Stimulated activated CD4-positive, alpha-beta T cell treated with anti-CD3 and anti-CD28 coated beads, Interleukin-15, amount 100 ng/mL, for 24 hours (primary cell): ENCODE measurements at regions not wholly inside any gene's neighbourhood (a gene's known extent, or its start where the extent isn't known, plus 50 kb on each side); places are given as distances from the start of the nearest gene placed in this dataset.

ENCODE experiments used
- DNase-seq: peaks from one replicate; pipeline ENCODE4 v3.0.0-alpha.2; 2020

GRCh38 chr15:77860071-77860691 is 217.3 kb downstream of the TBC1D2B start:
- no peak for DNase-seq

DNA sequence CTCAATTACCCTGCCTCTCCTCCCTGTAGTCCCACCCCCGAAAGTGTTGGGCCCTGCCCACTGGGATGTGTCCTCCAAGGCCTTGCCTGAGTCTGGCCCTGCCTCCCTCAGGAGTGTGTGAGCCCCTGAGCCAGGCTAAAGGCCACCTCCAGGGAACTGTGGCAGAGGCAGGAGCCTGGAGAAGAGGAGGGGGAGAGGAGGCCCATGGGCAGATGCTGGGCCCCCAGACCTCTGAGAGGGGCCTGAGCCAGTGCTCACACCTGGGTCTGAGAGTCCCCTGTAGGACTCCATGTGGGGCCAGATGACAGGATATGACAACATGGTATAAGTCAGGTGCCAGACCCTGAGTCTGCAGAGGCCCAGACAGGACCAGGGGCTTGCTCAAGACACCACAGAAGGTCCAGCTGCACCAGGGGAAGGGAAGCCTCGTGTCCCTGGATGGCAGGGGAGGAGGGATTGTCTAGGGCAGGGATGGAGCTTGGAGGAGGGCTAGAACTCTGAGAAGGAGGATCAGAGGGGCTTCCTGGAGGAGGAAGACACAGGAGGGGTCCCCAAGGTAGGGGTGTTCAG is 217.9 kb downstream of the TBC1D2B start:
- no peak for DNase-seq

GRCh38 chr15:77858792-77859490 is 218.6 kb downstream of the TBC1D2B start:
- DNase-seq = no peak

DNA sequence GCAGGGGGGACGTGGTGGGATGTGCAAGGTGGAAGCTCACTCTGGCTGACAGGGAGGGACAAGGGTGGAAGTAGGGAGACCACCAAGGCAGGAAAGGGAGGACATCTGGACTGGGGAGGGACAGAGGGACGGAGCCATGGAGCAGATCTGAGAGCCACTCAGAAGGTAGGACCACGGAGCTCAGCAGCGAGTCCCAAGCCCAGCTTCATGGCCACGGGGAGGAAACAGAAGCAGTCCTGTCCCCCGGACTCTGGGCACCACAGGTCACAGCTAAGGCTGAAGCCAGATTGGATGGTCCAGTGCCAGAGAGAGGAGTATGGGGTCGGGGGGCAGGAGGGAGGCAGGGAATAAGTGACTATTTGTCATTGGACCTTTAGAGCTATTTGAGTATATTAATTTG is 220.1 kb downstream of the TBC1D2B start:
- DNase-seq = no peak

DNA sequence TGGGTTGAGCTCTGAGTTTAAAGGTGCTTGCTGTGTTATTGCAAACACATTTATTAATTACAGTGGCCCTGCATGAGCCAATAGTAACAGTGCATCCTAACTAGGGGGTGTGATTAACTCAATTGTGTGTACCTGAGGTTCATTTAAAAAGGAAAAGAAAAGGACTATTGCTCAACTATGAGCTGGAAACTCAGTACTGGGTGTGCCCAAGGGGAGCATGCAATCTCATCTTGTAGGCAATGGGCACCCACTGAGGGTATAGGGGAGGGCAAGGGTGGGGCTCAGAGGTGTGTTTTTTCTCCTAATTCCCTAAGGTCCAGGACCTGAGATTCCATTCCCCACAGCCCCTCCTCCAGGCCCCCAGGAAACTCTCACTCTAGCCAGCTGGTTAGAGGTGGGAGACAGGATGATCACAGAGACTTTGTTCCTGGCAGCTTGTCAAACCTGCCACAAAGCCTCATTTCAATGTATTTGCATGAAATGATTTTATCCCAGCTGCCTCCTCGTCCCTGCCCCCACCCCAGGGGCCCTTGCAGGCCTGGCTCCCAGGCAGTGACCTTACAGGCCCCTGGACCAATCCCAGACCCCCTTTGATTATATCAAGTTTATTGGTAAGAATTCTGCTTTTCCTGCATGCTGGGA is 220.7 kb downstream of the TBC1D2B start:
- DNase-seq = no peak

DNA sequence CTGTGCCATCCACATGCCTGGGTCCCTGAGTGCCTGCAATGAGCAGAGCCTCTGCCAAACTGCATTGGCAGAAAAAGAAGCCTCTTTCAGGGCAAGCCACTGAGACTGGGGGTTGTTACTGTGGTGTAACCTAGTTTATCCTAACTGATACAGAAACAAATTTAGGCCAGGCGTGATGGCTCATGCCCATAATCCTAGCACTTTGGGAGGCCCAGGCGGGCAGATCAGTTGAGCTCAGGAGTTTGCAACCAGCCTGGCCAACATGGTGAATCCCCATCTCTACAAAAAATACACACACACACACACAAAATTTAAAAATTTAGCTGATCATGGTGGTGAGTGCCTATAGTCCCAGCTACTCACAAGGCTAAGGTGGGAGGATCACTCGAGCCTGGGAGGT is 221.6 kb downstream of the TBC1D2B start:
- no peak for DNase-seq

GRCh38 chr15:77854980-77855379 is 222.3 kb upstream of the LINGO1 start:
- no peak for DNase-seq

GRCh38 chr15:77853910-77854309 is 221.2 kb upstream of the LINGO1 start:
- DNase-seq = no peak

DNA sequence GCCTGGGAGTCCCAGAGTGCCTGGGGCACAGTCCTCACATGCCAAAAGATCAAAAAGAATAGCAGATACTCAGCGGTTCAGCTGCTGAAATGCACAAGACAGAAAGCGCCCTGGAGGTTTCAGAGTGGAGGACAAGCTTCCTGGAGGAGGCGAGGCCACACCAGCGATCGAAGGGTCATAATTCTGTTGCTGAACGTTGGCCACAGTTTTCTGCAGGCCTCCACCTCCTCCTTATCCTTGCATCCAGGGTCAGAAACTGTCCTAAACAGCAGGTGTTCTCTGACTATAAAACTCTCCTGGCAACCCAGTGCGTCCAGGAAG is 220.3 kb upstream of the LINGO1 start:
- DNase-seq = no peak

DNA sequence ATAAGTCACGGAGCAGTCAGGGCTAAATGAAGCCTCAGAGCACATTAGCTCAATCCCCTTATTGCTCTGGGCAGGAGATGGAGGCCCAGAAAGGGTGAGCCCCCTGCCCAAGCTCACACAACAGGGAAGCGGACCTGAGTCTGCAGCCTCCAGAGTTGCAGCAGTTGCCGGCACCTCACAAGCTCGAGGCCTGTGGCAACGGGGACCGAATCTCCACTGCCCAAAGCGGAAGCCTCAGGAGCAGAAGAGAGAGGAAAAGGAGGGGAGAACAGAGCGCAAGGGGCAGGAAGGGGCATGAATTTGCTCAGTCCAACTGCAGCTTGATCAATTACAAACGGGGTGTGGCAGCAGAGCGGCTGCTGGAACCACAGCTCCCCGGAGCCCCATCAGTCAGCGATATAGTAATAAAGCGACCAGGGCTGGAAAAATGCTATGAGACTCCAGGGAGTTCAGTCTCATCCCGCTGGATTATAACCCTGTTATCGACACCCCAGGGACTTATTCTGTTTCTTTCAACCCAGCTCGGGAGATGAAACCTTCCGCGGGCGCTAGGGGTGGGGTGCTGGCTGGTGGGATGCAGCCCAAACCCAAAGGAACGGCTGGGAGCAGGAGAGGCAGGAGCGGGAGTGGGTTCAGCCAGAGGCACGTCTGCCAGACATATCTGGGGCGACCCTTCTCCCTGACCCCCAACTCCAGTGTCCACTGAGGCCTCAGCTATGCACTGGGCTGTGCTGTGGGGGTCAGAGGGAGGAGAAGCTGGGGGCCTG is 219.7 kb upstream of the LINGO1 start:
- DNase-seq = no peak

- DNase-seq = no peak
Observed at GRCh38 chr15:77851691-77852090, 219.0 kb upstream of the LINGO1 start.

GRCh38 chr15:77851086-77851485 is 218.4 kb upstream of the LINGO1 start:
- DNase-seq = no peak

DNA sequence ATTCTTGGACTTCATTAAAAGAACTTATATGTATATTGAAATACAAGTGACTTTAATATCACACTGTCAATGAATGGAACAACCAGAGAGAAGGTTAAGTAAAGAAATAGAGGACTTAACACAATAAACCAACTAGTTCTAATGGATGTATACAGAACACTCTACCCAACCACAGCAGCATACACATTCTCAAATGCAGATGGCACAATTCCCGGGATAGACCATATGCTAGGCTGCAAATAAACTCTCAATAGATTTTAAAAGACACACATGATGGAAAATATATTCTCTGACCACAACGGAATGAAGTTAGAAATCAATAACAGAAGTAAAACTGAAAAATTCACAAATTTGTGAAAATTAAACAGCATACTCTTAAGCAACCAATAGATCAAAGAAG is 214.3 kb upstream of the LINGO1 start:
- DNase-seq = no peak

DNA sequence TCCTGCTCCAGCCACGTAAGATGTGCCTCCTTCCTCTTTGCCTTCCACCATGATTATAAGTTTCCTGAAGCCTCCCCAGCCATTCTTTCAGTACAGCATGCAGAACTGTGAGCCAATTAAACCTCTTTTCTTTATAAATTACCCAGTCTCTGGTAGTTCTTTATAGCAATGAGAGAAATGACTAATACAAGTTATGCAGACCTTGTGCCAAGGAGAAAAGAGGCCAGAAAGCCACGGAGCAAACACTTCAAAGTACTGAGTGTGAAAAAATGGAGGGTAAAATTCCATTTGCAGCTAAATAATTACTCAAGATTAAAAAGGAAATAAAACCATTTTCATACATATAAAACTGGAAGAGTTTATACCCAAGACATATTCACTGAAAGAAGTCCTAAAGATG is 213.6 kb upstream of the LINGO1 start:
- DNase-seq = no peak

DNA sequence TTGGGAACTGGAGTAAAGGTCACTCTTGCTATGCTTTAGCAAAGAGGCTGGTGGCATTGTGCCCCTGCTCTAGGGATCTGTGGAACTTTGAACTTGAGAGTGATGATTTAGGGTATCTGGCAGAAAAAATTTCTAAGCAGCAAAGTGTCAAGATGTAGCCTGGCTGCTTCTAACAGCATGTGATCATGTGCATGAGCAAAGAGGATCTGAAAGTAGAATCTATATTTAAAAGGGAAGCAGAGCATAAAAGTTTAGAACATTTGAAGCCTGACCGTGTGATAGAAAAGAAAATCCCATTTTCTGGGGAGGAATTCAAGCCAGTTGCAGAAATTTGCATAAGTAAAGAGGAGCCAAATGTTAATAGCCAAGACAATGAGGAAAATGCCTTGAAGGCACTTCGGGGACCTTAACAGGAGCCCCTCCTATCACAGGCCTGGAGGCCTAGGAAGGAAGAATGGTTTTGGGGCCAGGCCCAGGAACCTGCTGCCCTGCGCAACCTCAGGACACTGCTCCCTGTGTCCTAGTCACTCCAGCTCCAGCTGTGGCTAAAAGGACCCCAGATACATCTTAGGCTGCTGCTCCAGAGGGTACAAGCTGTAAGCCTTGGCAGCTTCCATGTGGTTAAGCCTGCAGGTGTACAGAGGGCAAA is 212.2 kb upstream of the LINGO1 start:
- DNase-seq = no peak

- DNase-seq = no peak
Observed at GRCh38 chr15:77843546-77843945, 210.8 kb upstream of the LINGO1 start.

GRCh38 chr15:77840991-77841775 is 208.5 kb upstream of the LINGO1 start:
- no peak for DNase-seq

- no peak for DNase-seq
Observed at GRCh38 chr15:77839970-77840905, 207.5 kb upstream of the LINGO1 start.

DNA sequence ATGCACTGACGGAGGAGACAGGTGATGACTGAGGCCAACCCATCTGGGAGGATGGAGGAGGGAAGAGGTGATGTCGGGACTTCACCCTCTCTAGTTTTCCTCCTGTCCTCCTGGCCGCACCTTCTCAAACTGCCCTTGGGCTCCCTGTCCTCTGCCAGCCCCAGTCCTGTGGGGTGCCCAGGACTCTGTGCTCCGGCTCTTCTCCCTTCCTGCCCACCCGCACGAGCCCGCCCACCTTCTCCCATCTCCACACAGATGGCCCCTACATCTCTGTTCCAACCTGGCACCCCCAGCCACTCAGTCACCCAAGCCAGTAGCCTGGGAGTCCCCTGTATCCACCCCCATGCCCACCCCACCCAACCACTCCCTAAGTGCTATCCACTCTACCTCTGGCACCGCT is 206.7 kb upstream of the LINGO1 start:
- no peak for DNase-seq

DNA sequence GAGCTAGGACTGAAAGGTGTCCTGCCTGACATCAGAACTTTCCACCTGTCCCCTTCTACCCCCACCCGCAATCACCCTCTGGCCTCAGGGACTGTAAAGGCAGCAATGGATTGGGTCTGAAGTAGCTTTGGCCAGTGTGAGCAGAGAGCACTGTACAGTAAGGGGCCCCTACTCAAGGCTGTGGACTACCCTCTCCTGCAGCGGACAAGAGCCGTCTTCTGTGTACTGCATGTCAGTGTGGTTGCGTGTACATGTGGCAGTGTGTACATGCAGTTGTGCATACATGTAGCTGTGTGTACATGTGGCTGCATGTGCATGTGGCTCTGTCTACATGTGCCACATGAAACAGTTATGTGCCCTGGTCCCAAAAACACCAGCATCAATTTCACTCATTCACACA is 205.9 kb upstream of the LINGO1 start:
- DNase-seq = no peak

DNA sequence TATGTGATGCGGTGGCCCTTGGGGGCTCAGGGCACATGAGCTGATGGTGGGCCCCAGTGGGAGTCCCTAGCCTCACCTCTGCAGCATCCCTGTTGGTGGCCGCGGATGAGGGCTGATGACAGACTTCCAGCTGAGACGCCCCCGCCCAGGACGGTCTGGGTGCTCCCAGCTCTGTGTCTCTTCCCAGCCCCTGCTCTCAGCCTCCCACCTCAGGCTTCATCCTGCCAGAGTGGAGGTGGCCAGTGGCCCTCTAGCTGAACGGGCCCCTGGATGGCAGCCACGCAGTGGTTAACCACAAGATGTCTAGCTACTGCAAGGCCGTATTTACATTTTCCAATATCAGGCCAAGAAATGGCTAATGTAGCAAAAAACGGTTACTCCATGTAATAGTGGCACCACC is 205.3 kb upstream of the LINGO1 start:
- DNase-seq = no peak
